ENCODE measurements at regions not wholly inside any gene's neighbourhood (a gene's known extent, or its start where the extent isn't known, plus 50 kb on each side); places are given as distances from the start of the nearest gene placed in this dataset.

- Mint-ChIP-seq H3K4me1 (ENCODE audit: low read depth) (no peaks in the 10 kb centered on the region), H3K27ac (no peak overlapping the region), H3K36me3 (no peaks in the 10 kb centered on the region), H3K27me3 (no peaks in the 10 kb centered on the region), H3K9me3 (ENCODE audit: low read depth) (no peaks in the 10 kb centered on the region), H3K4me3 (no peak overlapping the region)
Measured at GRCh38 chr2:13905831-13906230, 726.7 kb upstream of the LRATD1 start.

- no peak overlapping the region for H3K4me3 Mint-ChIP-seq
- H3K27ac Mint-ChIP-seq: no peak overlapping the region
Measured at GRCh38 chr2:13916066-13916465, 716.5 kb upstream of the LRATD1 start.

GRCh38 chr2:13917958-13918357, 714.6 kb upstream of the LRATD1 start:
- no peak overlapping the region for H3K4me3 Mint-ChIP-seq
- H3K9me3 Mint-ChIP-seq (ENCODE audit: low read depth): peaks cover 2% of the 10 kb centered on the region
- no peaks in the 10 kb centered on the region for H3K27me3 Mint-ChIP-seq
- no peaks in the 10 kb centered on the region for H3K4me1 Mint-ChIP-seq (ENCODE audit: low read depth)
- H3K36me3 Mint-ChIP-seq: no peaks in the 10 kb centered on the region
- H3K27ac Mint-ChIP-seq: no peak overlapping the region

More at GRCh38 chr2:13916066-13916465, 716.5 kb upstream of the LRATD1 start:
- H3K27me3 Mint-ChIP-seq: no peaks in the 10 kb centered on the region
- peaks cover 2% of the 10 kb centered on the region for H3K9me3 Mint-ChIP-seq (ENCODE audit: low read depth)
- H3K4me1 Mint-ChIP-seq (ENCODE audit: low read depth): no peaks in the 10 kb centered on the region
- H3K36me3 Mint-ChIP-seq: no peaks in the 10 kb centered on the region

GRCh38 chr2:13919981-13920382, 712.5 kb upstream of the LRATD1 start:
- Mint-ChIP-seq H3K4me1 (ENCODE audit: low read depth) (no peaks in the 10 kb centered on the region), H3K9me3 (ENCODE audit: low read depth) (peaks cover 8% of the 10 kb centered on the region), H3K27me3 (no peaks in the 10 kb centered on the region), H3K27ac (no peak overlapping the region), H3K36me3 (no peaks in the 10 kb centered on the region), H3K4me3 (no peak overlapping the region)

- no peak overlapping the region for H3K4me3 Mint-ChIP-seq
- H3K27me3 Mint-ChIP-seq: no peaks in the 10 kb centered on the region
- H3K36me3 Mint-ChIP-seq: no peaks in the 10 kb centered on the region
- peaks cover 8% of the 10 kb centered on the region for H3K9me3 Mint-ChIP-seq (ENCODE audit: low read depth)
- no peaks in the 10 kb centered on the region for H3K4me1 Mint-ChIP-seq (ENCODE audit: low read depth)
- no peak overlapping the region for H3K27ac Mint-ChIP-seq
Measured at GRCh38 chr2:13921245-13921644, 711.3 kb upstream of the LRATD1 start.

GRCh38 chr2:13923823-13924222, 708.7 kb upstream of the LRATD1 start:
- H3K4me3 Mint-ChIP-seq: no peak overlapping the region
- H3K9me3 Mint-ChIP-seq (ENCODE audit: low read depth): peaks cover 8% of the 10 kb centered on the region
- H3K4me1 Mint-ChIP-seq (ENCODE audit: low read depth): no peaks in the 10 kb centered on the region
- H3K36me3 Mint-ChIP-seq: no peaks in the 10 kb centered on the region
- H3K27ac Mint-ChIP-seq: no peak overlapping the region
- H3K27me3 Mint-ChIP-seq: no peaks in the 10 kb centered on the region

- no peaks in the 10 kb centered on the region for H3K9me3 Mint-ChIP-seq (ENCODE audit: low read depth)
- no peaks in the 10 kb centered on the region for H3K27me3 Mint-ChIP-seq
- no peak overlapping the region for H3K27ac Mint-ChIP-seq
- no peaks in the 10 kb centered on the region for H3K36me3 Mint-ChIP-seq
- no peaks in the 10 kb centered on the region for H3K4me1 Mint-ChIP-seq (ENCODE audit: low read depth)
- H3K4me3 Mint-ChIP-seq: no peak overlapping the region
Measured at GRCh38 chr2:13942111-13942510, 690.4 kb upstream of the LRATD1 start.

- H3K27ac Mint-ChIP-seq: no peak overlapping the region
- H3K4me3 Mint-ChIP-seq: no peak overlapping the region
- H3K4me1 Mint-ChIP-seq (ENCODE audit: low read depth): no peaks in the 10 kb centered on the region
- no peaks in the 10 kb centered on the region for H3K36me3 Mint-ChIP-seq
- no peaks in the 10 kb centered on the region for H3K27me3 Mint-ChIP-seq
- H3K9me3 Mint-ChIP-seq (ENCODE audit: low read depth): peaks cover 5% of the 10 kb centered on the region
Measured at GRCh38 chr2:13950761-13951160, 681.8 kb upstream of the LRATD1 start.

GRCh38 chr2:13968811-13969210, 663.7 kb upstream of the LRATD1 start:
- no peaks in the 10 kb centered on the region for H3K4me1 Mint-ChIP-seq (ENCODE audit: low read depth)
- H3K36me3 Mint-ChIP-seq: no peaks in the 10 kb centered on the region
- H3K9me3 Mint-ChIP-seq (ENCODE audit: low read depth): peaks cover 5% of the 10 kb centered on the region

GRCh38 chr2:13986119-13986720, 646.3 kb upstream of the LRATD1 start:
- Mint-ChIP-seq H3K27ac (no peak overlapping the region), H3K4me3 (no peak overlapping the region), H3K27me3 (no peaks in the 10 kb centered on the region), H3K36me3 (no peaks in the 10 kb centered on the region), H3K4me1 (ENCODE audit: low read depth) (no peaks in the 10 kb centered on the region), H3K9me3 (ENCODE audit: low read depth) (peaks cover 24% of the 10 kb centered on the region)

More at GRCh38 chr2:13968811-13969210, 663.7 kb upstream of the LRATD1 start:
- Mint-ChIP-seq H3K4me3 (no peak overlapping the region), H3K27me3 (no peaks in the 10 kb centered on the region), H3K27ac (no peak overlapping the region)

- H3K9me3 Mint-ChIP-seq (ENCODE audit: low read depth): peaks cover 24% of the 10 kb centered on the region
- no peak overlapping the region for H3K4me3 Mint-ChIP-seq
- H3K27me3 Mint-ChIP-seq: no peaks in the 10 kb centered on the region
- H3K36me3 Mint-ChIP-seq: no peaks in the 10 kb centered on the region
- no peaks in the 10 kb centered on the region for H3K4me1 Mint-ChIP-seq (ENCODE audit: low read depth)
- no peak overlapping the region for H3K27ac Mint-ChIP-seq
Measured at GRCh38 chr2:13996527-13996926, 636.0 kb upstream of the LRATD1 start.

- Mint-ChIP-seq H3K27ac (no peak overlapping the region), H3K9me3 (ENCODE audit: low read depth) (peaks cover 5% of the 10 kb centered on the region), H3K27me3 (no peaks in the 10 kb centered on the region), H3K4me3 (no peak overlapping the region), H3K36me3 (no peaks in the 10 kb centered on the region), H3K4me1 (ENCODE audit: low read depth) (no peaks in the 10 kb centered on the region)
Measured at GRCh38 chr2:14011190-14011589, 621.3 kb upstream of the LRATD1 start.

GRCh38 chr2:14015113-14015630, 617.3 kb upstream of the LRATD1 start:
- H3K4me1 Mint-ChIP-seq (ENCODE audit: low read depth): no peaks in the 10 kb centered on the region
- no peaks in the 10 kb centered on the region for H3K36me3 Mint-ChIP-seq
- H3K4me3 Mint-ChIP-seq: no peak overlapping the region
- H3K27me3 Mint-ChIP-seq: no peaks in the 10 kb centered on the region
- no peak overlapping the region for H3K27ac Mint-ChIP-seq
- peaks cover 5% of the 10 kb centered on the region for H3K9me3 Mint-ChIP-seq (ENCODE audit: low read depth)

- Mint-ChIP-seq H3K4me1 (ENCODE audit: low read depth) (no peaks in the 10 kb centered on the region), H3K4me3 (no peak overlapping the region), H3K27me3 (no peaks in the 10 kb centered on the region), H3K9me3 (ENCODE audit: low read depth) (peaks cover 5% of the 10 kb centered on the region), H3K36me3 (no peaks in the 10 kb centered on the region), H3K27ac (no peak overlapping the region)
Measured at GRCh38 chr2:14016289-14016955, 616.1 kb upstream of the LRATD1 start.

- Mint-ChIP-seq H3K27me3 (no peaks in the 10 kb centered on the region), H3K4me3 (no peak overlapping the region), H3K36me3 (no peaks in the 10 kb centered on the region), H3K27ac (no peak overlapping the region), H3K9me3 (ENCODE audit: low read depth) (peaks cover under 1% of the 10 kb centered on the region), H3K4me1 (ENCODE audit: low read depth) (no peaks in the 10 kb centered on the region)
Measured at GRCh38 chr2:14018620-14019019, 613.9 kb upstream of the LRATD1 start.

GRCh38 chr2:14023558-14023957, 609.0 kb upstream of the LRATD1 start:
- Mint-ChIP-seq H3K4me1 (ENCODE audit: low read depth) (no peaks in the 10 kb centered on the region), H3K36me3 (no peaks in the 10 kb centered on the region), H3K9me3 (ENCODE audit: low read depth) (peaks cover 9% of the 10 kb centered on the region), H3K4me3 (no peak overlapping the region), H3K27ac (no peak overlapping the region), H3K27me3 (no peaks in the 10 kb centered on the region)

All from activated naive CD8-positive, alpha-beta T cell (primary cell).